ENCODE measurements at regions not wholly inside any gene's neighbourhood (a gene's known extent, or its start where the extent isn't known, plus 50 kb on each side); places are given as distances from the start of the nearest gene placed in this dataset.

DNA sequence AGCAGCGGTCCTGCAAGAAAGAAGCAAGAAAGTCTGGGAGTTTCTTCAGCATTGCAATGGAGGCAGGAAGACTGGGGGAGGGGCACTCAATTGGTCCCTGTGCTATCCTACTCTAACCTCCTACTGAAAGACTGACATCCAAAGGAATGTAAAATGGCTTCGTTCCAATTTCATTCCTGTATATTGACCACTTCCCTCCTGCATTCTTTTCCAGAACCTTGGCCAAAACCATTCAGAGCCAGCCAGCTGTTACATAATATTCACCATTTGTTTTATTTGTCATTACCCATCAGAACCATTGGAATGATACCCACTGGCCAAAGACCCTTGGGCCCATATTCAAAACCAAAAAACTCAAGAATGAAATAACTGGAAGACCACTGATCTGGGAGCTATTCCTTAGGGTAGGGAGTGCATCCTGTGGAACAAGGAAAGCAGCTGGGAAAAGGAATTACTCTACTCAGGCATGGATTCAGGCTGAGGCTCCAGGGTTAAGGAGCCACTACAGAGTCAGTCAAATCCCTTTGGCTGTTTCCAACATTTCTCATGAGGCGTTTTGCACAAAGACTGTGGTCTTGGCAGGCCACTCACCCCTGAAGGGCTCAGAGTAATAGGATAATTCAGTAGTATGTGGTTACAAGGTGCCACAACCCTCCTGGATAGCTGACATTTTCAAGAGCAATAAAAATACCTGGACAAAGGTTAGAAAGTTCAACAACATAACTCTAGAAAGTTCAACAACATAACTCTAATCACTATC is 148.7 kb upstream of the SLC1A3 start:
- Mint-ChIP-seq H3K9me3 (peaks cover 0 to 1% (median 0%) of the 10 kb centered on the region in 7 donors), H3K27ac (no peak overlapping the region), H3K4me3 (no peak overlapping the region), H3K4me1 (peaks cover 6% of the 10 kb centered on the region), H3K36me3 (no peaks in the 10 kb centered on the region), H3K27me3 (ENCODE audit: low read depth in 3 of 3) (peaks cover 0 to 3% (median 3%) of the 10 kb centered on the region in 3 donors)
- no peaks in the 10 kb centered on the region for H3K36me3 ChIP-seq (replicated peaks in 1 of 2; ENCODE audit: control insufficient read depth in 1 of 2, insufficient read depth in 2 of 2, low read length in 2 of 2)
- no peak overlapping the region for H3K27ac ChIP-seq (ENCODE audit: low read depth in 1 of 2, low read length in 2 of 2)
- H4K20me1 ChIP-seq (ENCODE audit: insufficient read depth, low read length) = no peaks in the 10 kb centered on the region
- H3K9ac ChIP-seq (ENCODE audit: insufficient read depth, low read length, poor library complexity, severe bottlenecking) = no peak overlapping the region
- no peaks in the 10 kb centered on the region for H3K4me1 ChIP-seq (ENCODE audit: control insufficient read depth in 1 of 2, insufficient read depth in 2 of 2, low read length in 2 of 2)
- no peak overlapping the region for H3K4me2 ChIP-seq (replicated peaks; ENCODE audit: extremely low read depth, low read length, poor library complexity, severe bottlenecking)
- H3K27me3 ChIP-seq (ENCODE audit: control insufficient read depth in 2 of 2, insufficient read depth in 2 of 2, low read length in 2 of 2) = no peaks in the 10 kb centered on the region
- TF ChIP-seq, protein P1, sequence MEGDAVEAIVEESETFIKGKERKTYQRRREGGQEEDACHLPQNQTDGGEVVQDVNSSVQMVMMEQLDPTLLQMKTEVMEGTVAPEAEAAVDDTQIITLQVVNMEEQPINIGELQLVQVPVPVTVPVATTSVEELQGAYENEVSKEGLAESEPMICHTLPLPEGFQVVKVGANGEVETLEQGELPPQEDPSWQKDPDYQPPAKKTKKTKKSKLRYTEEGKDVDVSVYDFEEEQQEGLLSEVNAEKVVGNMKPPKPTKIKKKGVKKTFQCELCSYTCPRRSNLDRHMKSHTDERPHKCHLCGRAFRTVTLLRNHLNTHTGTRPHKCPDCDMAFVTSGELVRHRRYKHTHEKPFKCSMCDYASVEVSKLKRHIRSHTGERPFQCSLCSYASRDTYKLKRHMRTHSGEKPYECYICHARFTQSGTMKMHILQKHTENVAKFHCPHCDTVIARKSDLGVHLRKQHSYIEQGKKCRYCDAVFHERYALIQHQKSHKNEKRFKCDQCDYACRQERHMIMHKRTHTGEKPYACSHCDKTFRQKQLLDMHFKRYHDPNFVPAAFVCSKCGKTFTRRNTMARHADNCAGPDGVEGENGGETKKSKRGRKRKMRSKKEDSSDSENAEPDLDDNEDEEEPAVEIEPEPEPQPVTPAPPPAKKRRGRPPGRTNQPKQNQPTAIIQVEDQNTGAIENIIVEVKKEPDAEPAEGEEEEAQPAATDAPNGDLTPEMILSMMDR (IDR thresholded peaks at IDR 0.05) = no peak
- no peak overlapping the region for H3K4me3 ChIP-seq (replicated peaks in 1 of 3; ENCODE audit: low read depth in 2 of 3, low read length in 3 of 3)
- no peaks in the 10 kb centered on the region for H3K79me2 ChIP-seq (ENCODE audit: insufficient read depth, low read length)
- H2AFZ ChIP-seq (ENCODE audit: insufficient read depth, low read depth, low read length, poor library complexity, severe bottlenecking) = no peak overlapping the region
- WGBS (ENCODE audit: insufficient coverage) = 100% methylated on average over 2 of the region's 3 CpGs
- DNase-seq = no peak
- intact Hi-C loops (cut with micrococcal nuclease) = no loop called here
- no peaks in the 10 kb centered on the region for H3K9me3 ChIP-seq (replicated peaks in 1 of 2; ENCODE audit: control insufficient read depth in 1 of 2, insufficient read depth in 1 of 2, low read length in 2 of 2)

DNA sequence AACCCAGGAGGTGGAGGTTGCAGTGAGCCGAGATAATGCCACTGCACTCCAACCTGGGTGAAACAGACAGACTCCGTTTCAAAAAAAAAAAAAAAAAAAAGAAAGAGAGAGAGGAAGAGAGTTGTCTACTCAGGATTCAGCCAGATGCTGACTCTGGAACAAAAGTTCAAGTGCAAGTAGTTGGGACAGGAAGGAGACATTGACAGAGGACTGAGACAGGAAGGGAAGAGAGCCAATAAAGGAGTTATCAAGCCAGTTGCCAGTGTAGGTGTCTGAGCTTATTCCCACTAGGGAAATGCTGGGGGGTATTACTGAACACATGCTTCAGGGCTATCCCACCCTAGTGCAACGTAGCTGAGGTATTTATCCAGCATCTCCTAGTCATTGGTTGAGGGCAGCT is 147.7 kb upstream of the SLC1A3 start:
- no peak for DNase-seq
- TF ChIP-seq, protein P1 (IDR thresholded peaks at IDR 0.05) = no peak
- Histone ChIP-seq H3K27ac (ENCODE audit: low read depth in 1 of 2, low read length in 2 of 2) (no peak overlapping the region), H3K27me3 (ENCODE audit: control insufficient read depth in 2 of 2, insufficient read depth in 2 of 2, low read length in 2 of 2) (no peaks in the 10 kb centered on the region), H2AFZ (ENCODE audit: insufficient read depth, low read depth, low read length, poor library complexity, severe bottlenecking) (no peak overlapping the region), H4K20me1 (ENCODE audit: insufficient read depth, low read length) (no peaks in the 10 kb centered on the region), H3K4me3 (replicated peaks in 1 of 3; ENCODE audit: low read depth in 2 of 3, low read length in 3 of 3) (no peak overlapping the region), H3K9me3 (replicated peaks in 1 of 2; ENCODE audit: control insufficient read depth in 1 of 2, insufficient read depth in 1 of 2, low read length in 2 of 2) (no peaks in the 10 kb centered on the region), H3K4me1 (ENCODE audit: control insufficient read depth in 1 of 2, insufficient read depth in 2 of 2, low read length in 2 of 2) (no peaks in the 10 kb centered on the region), H3K79me2 (ENCODE audit: insufficient read depth, low read length) (no peaks in the 10 kb centered on the region), H3K9ac (ENCODE audit: insufficient read depth, low read length, poor library complexity, severe bottlenecking) (no peak overlapping the region), H3K4me2 (replicated peaks; ENCODE audit: extremely low read depth, low read length, poor library complexity, severe bottlenecking) (no peak overlapping the region), H3K36me3 (replicated peaks in 1 of 2; ENCODE audit: control insufficient read depth in 1 of 2, insufficient read depth in 2 of 2, low read length in 2 of 2) (no peaks in the 10 kb centered on the region)
- Mint-ChIP-seq H3K27me3 (ENCODE audit: low read depth in 3 of 3) (peaks cover 0 to 3% (median 3%) of the 10 kb centered on the region in 3 donors), H3K27ac (no peak overlapping the region), H3K36me3 (no peaks in the 10 kb centered on the region), H3K4me1 (peaks cover 6% of the 10 kb centered on the region), H3K9me3 (peaks cover 0 to 1% (median 0%) of the 10 kb centered on the region in 7 donors), H3K4me3 (no peak overlapping the region)
- intact Hi-C loops (cut with micrococcal nuclease) = no loop called here
- 73% methylated on average over 2 of the region's 3 CpGs for WGBS (ENCODE audit: insufficient coverage)
